KMS-11 (cell line): ENCODE measurements at regions not wholly inside any gene's neighbourhood (a gene's known extent, or its start where the extent isn't known, plus 50 kb on each side); places are given as distances from the start of the nearest gene placed in this dataset.

ENCODE experiments used
- H2AFZ ChIP-seq: fragments of 200-600 bp; sonication (generic); 2 replicates; pipeline ENCODE4 v1.6.1; 2016; ENCODE audit warnings: antibody characterized with exemption, mixed run types, low read depth
- H3K27ac ChIP-seq: fragments of 200-600 bp; sonication (generic); 2 replicates; pipeline ENCODE4 v1.6.1; 2016; ENCODE audit warnings: mild to moderate bottlenecking, mixed run types
- H3K27me3 ChIP-seq: fragments of 200-600 bp; sonication (generic); 2 replicates; pipeline ENCODE4 v1.6.1; 2017; ENCODE audit warnings: mild to moderate bottlenecking, low read depth, mixed run types, moderate library complexity; ENCODE audit not compliant: insufficient read depth
- H3K36me3 ChIP-seq: fragments of 200-600 bp; sonication (generic); 2 replicates; pipeline ENCODE4 v1.6.1; 2017; ENCODE audit warnings: mild to moderate bottlenecking, mixed run types; ENCODE audit not compliant: insufficient read depth
- H3K4me1 ChIP-seq: fragments of 200-600 bp; sonication (generic); 2 replicates; pipeline ENCODE4 v1.6.1; 2016; ENCODE audit warnings: mild to moderate bottlenecking, low read depth, mixed run types; ENCODE audit not compliant: poor library complexity, severe bottlenecking
- H3K4me2 ChIP-seq: fragments of 200-600 bp; sonication (generic); 2 replicates; pipeline ENCODE4 v1.7.0; 2016; ENCODE audit warnings: mild to moderate bottlenecking, mixed run types
- H3K4me3 ChIP-seq: fragments of 200-600 bp; sonication (generic); IDR thresholded peaks from 2 replicates; pipeline ENCODE4 v1.6.1; 2017; ENCODE audit warnings: low read depth, low read length, mixed read lengths; ENCODE audit not compliant: insufficient read depth
- H3K79me2 ChIP-seq: fragments of 200-600 bp; sonication (generic); 2 replicates; pipeline ENCODE4 v1.6.1; 2016; ENCODE audit warnings: low read depth, mixed run types; ENCODE audit not compliant: insufficient read depth
- H3K9ac ChIP-seq: fragments of 200-600 bp; sonication (generic); 2 replicates; pipeline ENCODE4 v1.6.1; 2016; ENCODE audit warnings: mild to moderate bottlenecking, mixed run types
- H4K20me1 ChIP-seq: fragments of 200-600 bp; sonication (generic); 2 replicates; pipeline ENCODE4 v1.6.1; 2016; ENCODE audit warnings: mild to moderate bottlenecking, mixed run types; ENCODE audit not compliant: insufficient read depth
- TF ChIP-seq, protein P1 (sequence below): fragments of 200-600 bp; sonication (generic); conservative IDR thresholded peaks from 2 replicates; pipeline ENCODE4 v1.6.1; 2017; ENCODE audit warnings: low read depth, mild to moderate bottlenecking, antibody characterized with exemption, low read length, moderate library complexity, mixed read lengths

DNA sequence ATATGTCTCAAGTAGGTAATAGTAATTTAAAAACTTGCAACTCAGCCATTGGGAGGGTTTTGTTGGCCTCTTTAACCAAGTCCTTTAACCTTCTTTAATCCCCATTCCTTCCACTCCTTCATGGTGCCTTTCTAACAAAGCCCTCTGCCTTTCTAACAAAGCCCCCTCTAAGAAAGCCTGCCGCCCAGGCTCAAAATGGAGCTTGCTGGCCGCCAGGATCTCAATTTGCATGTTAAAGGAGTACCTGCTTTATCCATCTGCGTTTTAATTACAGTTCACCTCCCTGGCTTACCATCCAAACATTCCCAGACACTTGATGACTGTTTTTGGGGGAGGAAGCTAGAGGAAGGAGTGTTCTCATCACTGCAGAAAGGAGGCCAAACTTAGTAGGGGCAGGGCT lies 183.4 kb downstream of the PTPN11 start:
- H3K4me2 ChIP-seq: no peak overlapping the region
- H3K36me3 ChIP-seq: no peaks in the 10 kb centered on the region
- TF ChIP-seq, protein P1, sequence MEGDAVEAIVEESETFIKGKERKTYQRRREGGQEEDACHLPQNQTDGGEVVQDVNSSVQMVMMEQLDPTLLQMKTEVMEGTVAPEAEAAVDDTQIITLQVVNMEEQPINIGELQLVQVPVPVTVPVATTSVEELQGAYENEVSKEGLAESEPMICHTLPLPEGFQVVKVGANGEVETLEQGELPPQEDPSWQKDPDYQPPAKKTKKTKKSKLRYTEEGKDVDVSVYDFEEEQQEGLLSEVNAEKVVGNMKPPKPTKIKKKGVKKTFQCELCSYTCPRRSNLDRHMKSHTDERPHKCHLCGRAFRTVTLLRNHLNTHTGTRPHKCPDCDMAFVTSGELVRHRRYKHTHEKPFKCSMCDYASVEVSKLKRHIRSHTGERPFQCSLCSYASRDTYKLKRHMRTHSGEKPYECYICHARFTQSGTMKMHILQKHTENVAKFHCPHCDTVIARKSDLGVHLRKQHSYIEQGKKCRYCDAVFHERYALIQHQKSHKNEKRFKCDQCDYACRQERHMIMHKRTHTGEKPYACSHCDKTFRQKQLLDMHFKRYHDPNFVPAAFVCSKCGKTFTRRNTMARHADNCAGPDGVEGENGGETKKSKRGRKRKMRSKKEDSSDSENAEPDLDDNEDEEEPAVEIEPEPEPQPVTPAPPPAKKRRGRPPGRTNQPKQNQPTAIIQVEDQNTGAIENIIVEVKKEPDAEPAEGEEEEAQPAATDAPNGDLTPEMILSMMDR: no peak
- no peak overlapping the region for H3K4me3 ChIP-seq
- no peaks in the 10 kb centered on the region for H3K79me2 ChIP-seq
- no peaks in the 10 kb centered on the region for H4K20me1 ChIP-seq
- H2AFZ ChIP-seq: no peak overlapping the region
- no peaks in the 10 kb centered on the region for H3K27me3 ChIP-seq
- H3K4me1 ChIP-seq: no peaks in the 10 kb centered on the region
- H3K27ac ChIP-seq: no peak overlapping the region
- H3K9ac ChIP-seq: no peak overlapping the region

DNA sequence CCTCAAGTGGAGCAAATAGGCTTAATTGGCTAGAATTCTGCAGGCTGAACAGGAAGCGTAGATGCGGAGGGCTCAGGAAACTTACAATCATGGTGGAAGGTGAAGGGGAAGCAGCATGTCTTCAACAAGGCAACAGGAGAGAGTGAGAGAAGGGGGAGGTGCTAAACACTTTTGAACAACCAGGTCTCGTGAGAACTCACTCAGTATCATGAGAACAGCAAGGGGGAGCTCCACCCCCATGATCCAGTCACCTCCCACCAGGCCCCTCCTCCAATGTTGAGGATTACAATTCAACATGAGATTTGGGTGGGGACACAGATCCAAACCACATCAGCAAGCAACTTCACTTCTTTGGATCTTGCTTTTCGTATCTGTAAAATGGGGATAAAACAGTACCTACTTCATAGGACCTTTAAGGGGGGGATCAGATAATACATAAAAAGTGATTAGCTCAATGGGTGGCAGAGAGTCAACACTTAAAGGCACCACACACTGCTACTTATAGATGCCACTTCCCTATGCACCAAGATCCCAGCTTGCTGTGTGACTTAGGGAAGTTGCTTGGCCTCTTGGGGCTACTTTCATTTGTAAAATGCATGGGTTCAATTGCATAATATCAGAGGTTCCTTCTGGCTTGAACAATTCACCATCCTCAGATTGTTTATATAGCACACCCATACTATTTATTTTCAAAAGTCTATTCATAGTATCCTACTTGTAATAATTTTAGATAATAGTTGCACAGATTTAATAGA lies 184.8 kb upstream of the RPH3A start:
- Histone ChIP-seq H3K27ac (no peak overlapping the region), H3K27me3 (no peaks in the 10 kb centered on the region), H3K9ac (no peak overlapping the region), H3K4me1 (no peaks in the 10 kb centered on the region), H3K4me2 (no peak overlapping the region), H3K79me2 (no peaks in the 10 kb centered on the region), H2AFZ (no peak overlapping the region), H4K20me1 (no peaks in the 10 kb centered on the region), H3K36me3 (no peaks in the 10 kb centered on the region), H3K4me3 (no peak overlapping the region)
- TF ChIP-seq, protein P1: no peak

- Histone ChIP-seq H3K27me3 (no peaks in the 10 kb centered on the region), H3K4me3 (no peak overlapping the region), H3K27ac (no peak overlapping the region), H3K4me2 (no peak overlapping the region), H2AFZ (no peak overlapping the region), H4K20me1 (no peaks in the 10 kb centered on the region), H3K36me3 (no peaks in the 10 kb centered on the region), H3K9ac (no peak overlapping the region), H3K79me2 (no peaks in the 10 kb centered on the region), H3K4me1 (no peaks in the 10 kb centered on the region)
- TF ChIP-seq, protein P1: no peak
Observed at GRCh38 chr12:112607427-112607826, 184.1 kb upstream of the RPH3A start.

DNA sequence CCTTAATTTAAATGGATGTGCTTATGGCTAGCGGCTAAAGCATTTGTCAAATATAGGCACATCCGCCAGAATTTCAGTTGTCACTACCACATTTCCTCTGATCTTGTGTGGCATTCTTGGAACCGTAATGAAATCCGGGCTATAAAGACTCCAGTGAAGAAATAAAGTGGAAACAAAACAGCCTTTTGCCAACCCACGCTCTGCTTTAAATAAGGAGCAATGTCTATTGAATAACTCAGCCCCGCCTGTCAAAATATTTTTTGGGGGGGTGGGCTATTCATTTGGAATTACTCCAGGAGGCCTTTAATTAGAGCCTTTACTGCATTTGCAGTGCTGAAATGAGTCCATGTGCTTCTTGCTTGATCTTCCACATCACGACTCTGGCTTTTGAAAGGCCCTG lies 179.6 kb upstream of the RPH3A start:
- Histone ChIP-seq H3K4me2 (no peak overlapping the region), H3K4me1 (no peaks in the 10 kb centered on the region), H3K79me2 (no peaks in the 10 kb centered on the region), H4K20me1 (no peaks in the 10 kb centered on the region), H3K36me3 (no peaks in the 10 kb centered on the region), H3K27me3 (no peaks in the 10 kb centered on the region), H3K27ac (no peak overlapping the region), H3K4me3 (no peak overlapping the region), H2AFZ (no peak overlapping the region), H3K9ac (no peak overlapping the region)
- TF ChIP-seq, protein P1: no peak
